ENCODE measurements at regions not wholly inside any gene's neighbourhood (a gene's known extent, or its start where the extent isn't known, plus 50 kb on each side); places are given as distances from the start of the nearest gene placed in this dataset.
"Not testable (repeated sequence)": the region's sequence is repeated elsewhere in the genome, so short reads cannot be mapped to it uniquely, and the experiment has no call there.

DNA sequence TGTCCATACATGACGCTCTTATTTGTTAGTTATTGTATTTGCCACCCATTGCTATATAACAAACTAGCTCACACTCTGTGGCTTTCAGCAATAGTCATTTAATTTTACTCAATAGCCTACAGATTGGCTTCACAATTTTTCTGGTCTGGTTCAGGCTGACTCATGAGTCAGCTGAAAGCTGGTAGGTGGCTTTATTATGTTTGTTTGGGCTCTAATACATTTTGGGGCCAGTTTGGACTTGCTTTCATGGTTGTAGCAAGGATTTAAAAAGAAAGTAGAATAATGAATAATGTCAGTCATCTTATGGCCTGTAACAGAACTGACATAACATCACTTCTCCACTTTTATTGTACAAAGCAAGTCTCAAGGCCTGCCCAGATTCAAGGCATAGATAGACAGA, 338.7 kb downstream of the LRRIQ3 start:
- no peak for DNase-seq (ENCODE audit: low spot score)
- no peak for FAIRE-seq

DNA sequence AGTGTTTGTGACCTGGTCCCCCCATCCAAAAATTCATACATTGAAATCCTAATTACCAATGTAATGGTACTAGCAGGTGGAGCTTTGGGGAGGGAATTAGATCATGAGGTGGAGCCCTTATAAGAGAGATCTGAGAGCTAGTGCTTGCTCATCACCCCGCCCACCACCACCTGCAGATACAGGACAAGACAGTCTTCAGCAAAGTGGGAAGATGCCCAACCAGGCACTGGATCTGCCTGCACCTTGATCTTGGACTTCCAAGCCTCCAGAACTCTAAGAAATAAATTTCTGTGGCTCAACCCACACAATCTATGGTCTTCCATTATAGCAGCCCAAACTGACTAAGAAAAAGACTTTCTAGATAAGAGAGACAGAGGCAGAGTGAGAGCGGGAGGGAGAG, 343.4 kb downstream of the LRRIQ3 start:
- DNase-seq (ENCODE audit: low spot score): no peak
- FAIRE-seq: no peak

DNA sequence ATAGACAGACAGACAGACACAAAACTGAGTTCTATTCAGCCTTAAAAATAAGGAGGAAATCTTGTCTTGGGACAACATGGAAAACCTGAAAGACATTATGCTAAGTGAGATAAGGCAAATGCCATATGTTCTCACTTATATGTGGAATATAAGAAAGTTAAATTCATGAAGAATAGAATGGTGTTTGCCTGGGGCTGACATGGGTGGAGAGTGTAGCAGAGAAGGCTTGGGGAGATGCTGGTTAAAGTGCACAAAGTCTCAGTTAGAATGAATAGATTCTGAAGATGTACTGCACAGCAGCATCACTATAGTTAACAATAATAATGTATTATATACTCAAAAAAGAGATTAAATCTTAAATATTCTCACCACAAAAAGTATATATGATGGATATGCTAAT, 355.5 kb downstream of the LRRIQ3 start:
- DNase-seq (ENCODE audit: low spot score) (no peak), FAIRE-seq (no peak)

DNA sequence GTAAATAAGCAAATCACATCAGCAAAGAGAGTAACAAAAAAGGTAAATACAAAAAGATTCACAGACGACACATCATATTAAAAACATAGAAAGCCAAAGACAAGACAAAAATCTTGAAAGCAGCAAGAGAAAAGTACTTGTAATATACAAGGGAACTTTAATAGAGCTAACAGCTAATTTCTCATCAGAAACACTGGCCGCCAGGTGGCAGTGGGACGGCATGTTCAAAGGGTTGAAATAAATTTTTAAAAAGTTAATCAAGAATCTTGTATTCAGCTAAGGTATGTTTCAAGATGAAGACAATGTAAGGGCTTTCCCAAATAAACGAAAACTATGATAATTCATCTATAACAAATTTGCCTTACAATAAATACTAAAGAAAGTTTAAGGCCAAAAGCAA, 358.1 kb downstream of the LRRIQ3 start:
- peak; percentile 16 for DNase-seq (ENCODE audit: low spot score)
- FAIRE-seq: peak; percentile 64

DNA sequence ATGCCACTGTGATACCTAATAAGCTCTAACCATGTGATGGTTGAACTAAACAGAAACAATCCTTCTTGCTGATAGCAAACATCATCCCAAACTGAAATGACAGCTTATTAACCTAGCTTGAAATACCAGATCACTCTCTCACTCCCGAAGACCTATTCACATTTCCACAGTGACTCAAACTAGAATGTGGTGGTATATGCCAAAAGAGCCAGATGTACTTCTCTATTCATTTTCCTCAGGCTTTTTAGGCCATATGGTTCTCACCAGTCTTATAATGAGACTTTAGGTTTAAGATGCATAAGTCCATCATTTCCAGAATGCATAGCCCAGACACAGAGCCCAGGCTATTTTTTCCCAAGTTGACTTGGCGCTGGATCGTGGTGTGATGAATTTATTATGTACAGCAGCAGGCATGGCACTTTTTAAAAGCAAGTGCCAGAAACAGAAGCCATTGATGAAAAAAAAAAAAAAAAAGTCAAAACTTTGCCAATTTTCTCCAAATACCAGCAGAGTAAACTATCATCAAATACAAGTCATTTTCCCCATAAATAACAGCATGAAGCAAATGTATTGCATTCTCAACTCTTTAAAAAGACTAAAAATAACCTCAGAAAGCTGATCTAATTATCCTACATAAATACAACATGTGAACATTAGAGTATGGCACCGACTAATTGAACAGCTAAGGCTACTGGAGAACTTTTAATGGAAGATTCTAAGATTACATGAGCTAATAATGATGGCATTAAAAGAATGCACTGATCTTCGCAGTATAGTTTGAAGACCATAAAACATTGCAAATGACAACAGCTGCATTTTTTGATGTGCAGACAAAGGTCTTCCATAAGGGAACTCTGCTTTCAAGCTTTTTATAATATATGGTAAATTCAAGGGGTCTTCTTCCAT, 365.4 kb downstream of the LRRIQ3 start:
- DNase-seq (ENCODE audit: low spot score): no peak
- FAIRE-seq: no peak

DNA sequence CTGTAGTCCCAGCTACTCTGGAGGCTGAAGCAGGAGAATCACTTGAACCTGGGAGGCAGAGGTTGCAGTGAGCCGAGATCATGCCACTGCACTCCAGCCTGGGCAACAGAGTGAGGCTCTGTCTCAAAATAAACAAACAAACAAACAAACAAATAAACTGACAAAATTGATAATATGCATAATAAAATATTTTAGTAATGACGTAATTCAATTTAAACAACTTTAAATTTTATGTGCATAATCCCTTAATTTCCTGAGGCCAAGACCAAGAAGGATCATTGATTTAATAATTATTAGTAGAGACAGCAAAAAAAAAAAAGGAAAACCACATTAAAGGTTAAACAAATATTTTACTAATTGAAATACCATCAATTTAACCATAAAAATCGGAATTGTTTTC, 370.7 kb downstream of the LRRIQ3 start:
- DNase-seq (ENCODE audit: low spot score); FAIRE-seq: not testable (repeated sequence)

DNA sequence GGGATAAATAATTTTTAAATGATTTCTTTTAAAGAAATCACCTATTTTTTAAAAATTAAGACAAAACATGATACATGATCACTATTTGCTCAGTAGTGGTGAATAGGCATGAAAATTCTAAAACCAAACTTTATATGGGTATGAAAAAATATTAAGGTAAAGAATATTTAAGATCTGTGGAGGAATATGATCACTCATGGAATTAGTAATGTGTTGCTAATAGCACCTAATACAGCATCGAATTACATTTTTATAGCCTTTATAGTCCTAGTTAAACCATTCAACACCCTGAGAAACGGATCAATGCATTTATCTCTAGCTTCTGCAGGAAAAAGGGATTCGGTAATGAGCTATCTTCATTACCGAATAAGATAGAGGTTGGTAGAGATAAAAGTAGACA, 373.9 kb downstream of the LRRIQ3 start:
- FAIRE-seq: no peak

DNA sequence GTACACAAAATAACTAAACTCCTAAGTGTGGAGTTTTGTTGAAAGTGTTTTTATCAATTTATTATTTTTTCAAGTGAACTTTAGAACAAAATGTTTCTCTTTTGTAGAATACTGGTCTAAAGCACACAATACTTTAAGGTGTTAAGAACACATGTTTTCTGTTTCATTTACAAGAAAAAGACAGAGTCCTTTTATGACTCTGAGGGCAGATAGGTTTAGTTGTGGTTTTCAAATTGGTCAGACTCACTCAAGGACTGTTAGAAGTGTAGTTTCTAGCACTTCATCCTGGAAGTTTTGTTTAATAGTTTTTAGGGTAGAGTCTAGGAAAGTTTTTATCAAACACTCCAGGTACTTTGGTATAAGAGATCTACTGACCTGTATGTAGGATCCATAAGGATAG, 376.5 kb downstream of the LRRIQ3 start:
- DNase-seq (ENCODE audit: low spot score) (no peak), FAIRE-seq (no peak)

More for the DNA sequence above, 373.9 kb downstream of the LRRIQ3 start:
- DNase-seq (ENCODE audit: low spot score): no peak

DNA sequence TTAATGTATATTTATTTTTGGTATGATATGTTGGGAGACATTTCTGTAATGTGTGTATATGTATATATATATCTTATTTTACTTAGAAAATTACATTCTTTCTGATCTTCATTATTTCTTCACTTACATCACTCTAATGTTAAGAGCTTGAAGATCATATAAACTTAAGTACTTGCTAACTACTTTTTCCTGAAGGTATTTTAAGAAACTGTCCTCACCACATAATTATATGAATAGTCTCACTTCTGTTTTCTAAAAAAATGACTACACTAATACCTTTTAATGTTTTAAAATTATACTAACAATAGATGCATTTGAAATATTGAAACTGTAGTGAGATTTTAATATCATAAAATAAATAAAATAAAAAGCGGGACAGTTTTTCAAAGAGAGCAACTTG, 377.1 kb downstream of the LRRIQ3 start:
- DNase-seq (ENCODE audit: low spot score): no peak
- FAIRE-seq: no peak

DNA sequence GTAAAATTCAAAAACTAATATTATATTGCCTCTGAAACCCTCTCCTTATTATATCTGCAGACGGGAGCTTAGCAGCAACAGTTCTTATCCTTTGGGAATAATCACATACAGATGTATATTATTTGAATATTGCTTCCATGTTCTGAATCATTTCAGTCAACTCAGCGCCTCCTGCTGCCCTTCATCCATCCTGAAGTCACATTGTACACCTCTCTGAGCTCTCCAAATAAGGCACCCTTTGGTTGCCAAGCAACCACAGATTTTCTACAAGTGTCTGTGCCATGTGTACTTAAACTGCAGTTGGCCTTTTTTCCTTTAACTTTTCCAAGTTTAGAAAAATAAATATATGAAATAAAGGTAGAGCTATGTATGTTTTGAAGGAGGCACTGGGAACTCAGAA, 384.3 kb downstream of the LRRIQ3 start:
- no peak for FAIRE-seq

DNA sequence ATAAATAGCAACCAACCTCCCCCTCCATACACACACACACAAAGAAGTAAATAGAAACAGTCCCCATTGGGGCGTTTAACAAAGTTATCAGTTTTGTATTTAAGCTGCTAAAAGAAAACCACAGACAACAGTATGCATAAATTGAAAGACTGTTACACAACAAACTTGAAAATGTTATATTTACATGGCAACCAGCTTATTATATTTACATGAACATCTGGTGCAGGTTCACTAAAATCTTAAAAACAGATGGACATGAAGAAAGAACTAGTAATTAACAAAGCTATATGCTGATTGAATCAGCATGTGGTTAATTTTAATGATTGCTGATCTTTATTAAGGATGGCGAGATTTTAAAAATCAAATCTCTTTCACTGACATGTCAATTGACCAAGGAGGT, 384.7 kb downstream of the LRRIQ3 start:
- FAIRE-seq: no peak
- no peak for DNase-seq (ENCODE audit: low spot score)

More for the DNA sequence above, 384.3 kb downstream of the LRRIQ3 start:
- no peak for DNase-seq (ENCODE audit: low spot score)

DNA sequence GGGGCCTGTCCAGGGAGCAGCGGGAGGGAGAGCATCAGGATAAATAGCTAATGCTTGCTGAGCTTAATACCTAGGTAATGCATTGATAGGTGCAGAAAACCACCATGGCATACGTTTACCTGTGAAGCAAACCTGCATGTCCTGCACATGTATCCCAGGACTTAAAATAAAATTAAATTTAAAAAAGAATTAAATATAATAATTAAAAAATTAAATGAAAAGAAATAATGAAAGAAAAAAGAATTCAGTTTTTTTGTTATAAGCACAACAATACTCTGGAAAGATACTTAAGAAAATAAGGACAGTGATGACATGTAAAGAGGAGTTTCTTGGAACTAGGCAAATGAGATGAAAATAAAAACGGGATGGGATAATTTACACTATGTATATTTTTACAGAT, 386.2 kb downstream of the LRRIQ3 start:
- no peak for FAIRE-seq
- no peak for DNase-seq (ENCODE audit: low spot score)

DNA sequence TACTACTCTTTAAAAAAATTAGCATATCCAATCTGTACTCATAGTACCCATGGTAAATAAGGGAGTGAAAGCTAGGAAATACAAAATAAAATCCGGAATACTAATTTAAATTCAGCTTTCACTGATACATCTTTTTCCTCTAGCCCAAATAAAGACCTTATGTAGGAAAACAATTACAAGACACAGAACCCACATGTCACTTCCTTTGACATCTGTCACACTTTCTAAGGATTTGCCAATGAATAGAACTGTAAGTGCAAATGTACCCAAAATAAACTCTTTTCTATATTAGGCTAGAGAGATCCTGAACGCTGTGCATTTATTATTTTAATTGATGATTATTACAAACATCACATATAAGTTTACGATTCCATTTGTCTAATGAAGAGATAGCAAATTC, 393.0 kb downstream of the LRRIQ3 start:
- DNase-seq (ENCODE audit: low spot score) (no peak), FAIRE-seq (no peak)

DNA sequence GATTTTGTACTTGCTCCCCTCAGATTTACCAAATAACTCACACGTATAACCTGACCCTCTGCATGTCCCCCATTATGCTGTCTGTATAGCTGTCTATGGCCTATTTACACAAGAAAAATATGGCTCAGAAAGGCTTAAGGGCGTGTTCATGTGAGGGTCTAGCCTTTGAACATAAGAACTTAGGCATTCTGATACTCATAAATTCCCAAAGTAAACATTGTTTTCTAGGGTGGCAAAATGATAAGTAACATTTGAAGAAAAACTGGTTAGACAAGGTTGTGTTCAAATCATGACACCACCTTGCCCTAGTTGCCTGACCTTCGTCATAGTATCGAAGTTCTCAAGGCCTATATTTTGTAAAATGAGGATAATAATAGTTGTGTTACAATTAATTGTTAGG, 394.6 kb downstream of the LRRIQ3 start:
- FAIRE-seq (no peak), DNase-seq (ENCODE audit: low spot score) (no peak)

DNA sequence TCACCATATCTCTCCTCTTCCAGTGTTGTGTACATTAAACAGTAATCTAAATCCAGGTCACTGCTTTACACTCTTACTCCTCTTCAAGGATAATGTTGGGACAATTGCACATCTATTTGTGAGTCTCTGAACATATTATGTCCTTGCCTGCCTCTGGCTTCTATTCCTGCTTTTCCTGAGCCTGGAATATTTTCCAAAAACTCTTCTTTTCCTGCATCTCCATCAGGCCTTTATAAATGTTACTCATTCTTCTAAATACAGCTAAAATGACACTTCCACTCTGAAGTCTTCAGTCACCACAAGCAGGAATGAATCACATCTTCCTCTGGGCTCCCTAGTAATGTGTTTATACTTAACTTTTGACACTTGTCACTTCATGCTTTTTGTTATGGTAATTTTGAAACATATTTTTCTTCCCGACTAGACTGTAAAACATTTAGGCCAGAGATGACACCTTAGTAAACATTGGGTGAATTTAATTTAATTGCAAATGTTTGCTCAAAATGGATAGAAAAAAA, 396.0 kb downstream of the LRRIQ3 start:
- no peak for DNase-seq (ENCODE audit: low spot score)
- FAIRE-seq: no peak

DNA sequence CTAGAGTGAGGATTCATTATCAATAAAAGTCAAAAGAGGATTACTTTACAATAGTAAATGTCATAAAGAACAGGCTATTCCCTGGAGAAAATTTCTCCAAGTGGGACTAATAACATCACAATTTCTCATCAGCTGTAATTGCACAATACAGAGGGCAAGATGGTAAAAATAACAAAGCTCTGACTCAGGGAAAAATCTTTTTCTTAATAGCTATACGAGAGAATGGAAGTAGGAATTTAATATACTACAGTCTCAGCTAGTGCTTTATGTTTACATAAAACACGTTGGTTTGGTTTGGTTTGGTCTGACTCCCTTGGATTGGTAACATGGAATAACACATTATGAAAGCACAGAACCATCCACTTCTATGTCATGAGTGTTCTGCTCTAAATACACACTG, 397.6 kb downstream of the LRRIQ3 start:
- DNase-seq (ENCODE audit: low spot score) (no peak), FAIRE-seq (no peak)

DNA sequence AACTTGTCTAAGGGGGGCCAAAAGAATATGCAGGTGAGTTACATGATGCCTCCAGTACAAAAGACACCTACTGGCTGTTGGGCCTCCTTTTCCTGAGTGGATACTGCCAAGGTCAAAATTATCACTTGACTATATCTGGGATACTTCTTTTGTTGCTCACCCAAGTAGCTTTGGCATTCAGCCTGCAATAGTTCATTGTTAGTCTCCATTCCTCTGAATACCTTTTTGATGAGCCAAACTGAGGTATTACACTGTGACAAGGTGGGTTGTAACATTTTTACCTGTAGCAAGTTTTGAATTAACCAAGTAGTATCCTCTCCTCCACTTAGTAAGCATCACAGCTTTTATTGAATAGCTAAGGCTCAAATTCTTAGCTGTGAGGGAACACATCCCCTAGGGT, 408.0 kb downstream of the LRRIQ3 start:
- FAIRE-seq: no peak
- DNase-seq (ENCODE audit: low spot score): no peak

DNA sequence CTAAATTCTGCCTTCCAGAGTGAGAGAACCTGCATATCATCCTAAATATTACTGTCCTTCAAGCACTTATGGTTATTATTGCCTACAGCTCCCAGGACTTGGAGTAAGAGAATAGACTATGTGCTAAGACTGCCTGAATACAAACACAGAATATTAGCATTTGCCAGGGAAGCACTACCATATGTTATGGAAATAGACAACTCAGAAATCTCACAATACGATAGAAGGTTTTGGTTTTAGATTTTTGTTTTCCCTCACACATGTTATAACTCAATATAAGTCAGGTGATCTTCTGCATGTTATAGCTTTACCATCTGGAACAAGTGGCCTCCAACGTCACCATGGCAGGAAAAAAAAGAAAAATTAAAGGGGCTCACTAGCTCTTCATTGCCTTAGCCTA, 413.9 kb downstream of the LRRIQ3 start:
- DNase-seq (ENCODE audit: low spot score) (no peak), FAIRE-seq (no peak)

DNA sequence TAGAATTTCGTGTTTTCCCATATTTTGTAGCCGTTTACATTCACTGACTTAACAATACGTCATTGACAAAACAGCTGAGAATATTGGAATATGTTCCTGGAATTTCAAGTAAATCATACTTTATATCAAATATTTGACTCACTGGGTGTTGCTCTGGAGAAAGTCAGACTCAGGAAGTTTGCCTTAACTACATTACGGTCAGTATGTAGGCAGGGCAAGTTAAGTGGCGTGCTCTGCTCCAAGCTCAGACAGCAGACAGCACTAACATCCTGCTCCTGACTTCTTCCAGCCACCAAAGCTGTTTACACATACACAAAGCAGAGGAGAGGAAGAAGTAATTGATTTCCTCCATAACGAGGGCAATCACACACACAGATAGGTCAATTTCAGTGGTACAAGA, 414.6 kb downstream of the LRRIQ3 start:
- no peak for FAIRE-seq
- no peak for DNase-seq (ENCODE audit: low spot score)

DNA sequence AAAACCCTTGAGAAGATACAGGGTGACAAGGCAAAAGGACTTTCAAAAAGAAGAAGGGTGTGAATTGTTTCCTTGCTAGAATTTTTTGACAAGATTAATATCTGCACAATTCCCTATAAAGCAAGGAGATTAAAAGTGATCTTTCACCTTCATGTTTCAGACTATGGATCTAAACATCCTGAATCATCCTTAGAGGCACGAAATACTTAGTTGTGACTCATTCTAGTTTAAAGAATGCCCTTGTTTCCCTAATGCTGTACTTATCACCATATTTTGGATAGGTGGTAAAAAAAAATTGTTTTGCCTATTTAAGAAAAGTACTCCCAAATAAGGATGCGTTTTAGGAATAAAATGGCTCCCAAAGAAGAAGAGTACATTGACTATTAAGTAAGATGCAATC, 415.1 kb downstream of the LRRIQ3 start:
- no peak for FAIRE-seq

DNA sequence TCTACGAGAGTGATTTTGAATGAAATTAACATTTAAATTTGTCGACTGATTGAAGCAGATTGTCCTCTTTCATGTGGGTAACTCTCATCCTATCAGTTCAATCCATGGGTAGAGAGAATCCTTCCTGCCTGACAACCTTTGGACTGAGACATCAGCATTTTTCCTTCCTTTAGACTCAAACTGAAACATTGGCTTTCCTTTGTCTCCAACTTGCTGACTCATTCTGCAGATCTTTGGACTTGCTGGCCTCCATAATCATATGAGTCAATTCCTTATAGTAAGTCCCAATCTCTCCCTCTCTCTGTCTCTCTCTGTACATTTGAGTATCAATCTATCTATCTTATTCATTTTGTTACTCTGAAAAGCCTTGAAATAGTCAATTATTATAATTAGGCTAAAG, 416.7 kb downstream of the LRRIQ3 start:
- FAIRE-seq: no peak
- DNase-seq (ENCODE audit: low spot score): peak; percentile 52

More for the DNA sequence above, 415.1 kb downstream of the LRRIQ3 start:
- DNase-seq (ENCODE audit: low spot score): no peak

DNA sequence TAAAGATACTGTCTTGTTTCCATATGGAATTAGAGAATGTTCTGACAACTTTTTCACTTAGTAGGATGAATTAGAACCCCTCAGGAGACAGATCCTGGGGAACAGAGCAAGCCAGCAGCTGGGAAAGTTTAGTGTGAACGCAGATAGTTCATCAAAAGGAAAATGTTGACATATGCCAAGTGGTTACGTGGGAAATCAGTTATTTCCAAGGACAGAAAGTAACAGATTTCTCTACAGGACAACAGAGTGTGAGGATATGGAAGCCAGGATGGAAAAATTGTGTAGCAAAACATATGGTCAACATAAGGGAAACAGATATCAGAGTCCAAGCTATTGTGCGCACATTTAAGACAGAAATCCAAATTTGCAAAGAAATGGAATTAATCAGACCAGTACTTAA, 419.5 kb downstream of the LRRIQ3 start:
- FAIRE-seq (no peak), DNase-seq (ENCODE audit: low spot score) (no peak)

DNA sequence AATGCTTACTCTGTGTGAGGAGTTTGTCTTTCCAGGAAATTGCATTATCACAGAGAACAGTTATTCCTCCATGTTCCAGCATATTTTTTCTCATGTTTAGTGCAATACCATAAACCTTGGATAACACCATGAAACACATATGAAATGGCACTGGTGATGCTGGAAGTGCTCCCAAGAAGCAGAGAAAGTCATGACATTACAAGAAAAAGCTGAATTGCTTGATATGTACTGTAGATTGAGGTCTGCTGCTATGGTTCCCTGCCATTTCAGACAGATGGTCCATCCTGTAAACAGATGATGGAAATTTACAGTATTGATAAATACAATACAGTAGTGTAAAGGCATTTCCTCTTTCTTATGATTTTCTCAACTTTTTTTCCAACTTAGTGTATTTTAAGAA, 422.1 kb downstream of the LRRIQ3 start:
- FAIRE-seq: no peak
- DNase-seq (ENCODE audit: low spot score): no peak

All from RCC 7860 (cell line).